ENCODE measurements at regions not wholly inside any gene's neighbourhood (a gene's known extent, or its start where the extent isn't known, plus 50 kb on each side); places are given as distances from the start of the nearest gene placed in this dataset.

DNA sequence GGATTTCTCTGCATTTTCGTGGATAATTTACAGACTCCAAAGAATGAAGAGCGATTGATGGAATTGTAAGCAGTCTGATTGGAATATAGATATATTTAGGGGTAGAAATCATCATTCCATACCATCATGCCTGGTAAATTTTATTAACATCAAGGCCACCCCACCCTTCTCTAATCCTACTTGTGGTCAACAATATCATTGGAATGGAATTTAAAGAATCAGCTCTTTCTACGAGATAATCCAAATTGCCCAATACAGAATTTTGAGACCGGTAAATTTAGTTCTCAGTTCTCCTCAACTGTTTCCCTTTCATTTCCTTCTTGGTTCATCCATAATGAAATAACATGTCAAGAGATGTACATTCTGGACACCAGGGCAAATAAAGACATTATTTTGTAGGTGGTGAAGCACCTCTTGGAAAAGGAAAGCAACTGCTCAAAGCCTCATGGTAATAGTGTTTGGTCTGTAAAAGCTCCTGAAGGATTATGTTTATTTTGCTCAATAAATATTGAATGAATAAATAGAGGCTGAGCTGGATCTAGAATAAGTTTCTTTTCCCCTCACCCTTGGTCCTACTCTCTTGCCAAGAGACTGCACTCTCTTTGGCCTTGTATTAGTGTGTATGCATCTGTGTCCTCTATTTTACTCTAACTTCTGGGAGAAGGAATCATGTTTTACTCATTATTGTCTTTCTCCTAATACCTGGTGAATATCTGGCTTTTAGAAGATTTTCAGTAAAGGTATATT lies 133.7 kb upstream of the BCL6 start:
- TF ChIP-seq, protein P1, sequence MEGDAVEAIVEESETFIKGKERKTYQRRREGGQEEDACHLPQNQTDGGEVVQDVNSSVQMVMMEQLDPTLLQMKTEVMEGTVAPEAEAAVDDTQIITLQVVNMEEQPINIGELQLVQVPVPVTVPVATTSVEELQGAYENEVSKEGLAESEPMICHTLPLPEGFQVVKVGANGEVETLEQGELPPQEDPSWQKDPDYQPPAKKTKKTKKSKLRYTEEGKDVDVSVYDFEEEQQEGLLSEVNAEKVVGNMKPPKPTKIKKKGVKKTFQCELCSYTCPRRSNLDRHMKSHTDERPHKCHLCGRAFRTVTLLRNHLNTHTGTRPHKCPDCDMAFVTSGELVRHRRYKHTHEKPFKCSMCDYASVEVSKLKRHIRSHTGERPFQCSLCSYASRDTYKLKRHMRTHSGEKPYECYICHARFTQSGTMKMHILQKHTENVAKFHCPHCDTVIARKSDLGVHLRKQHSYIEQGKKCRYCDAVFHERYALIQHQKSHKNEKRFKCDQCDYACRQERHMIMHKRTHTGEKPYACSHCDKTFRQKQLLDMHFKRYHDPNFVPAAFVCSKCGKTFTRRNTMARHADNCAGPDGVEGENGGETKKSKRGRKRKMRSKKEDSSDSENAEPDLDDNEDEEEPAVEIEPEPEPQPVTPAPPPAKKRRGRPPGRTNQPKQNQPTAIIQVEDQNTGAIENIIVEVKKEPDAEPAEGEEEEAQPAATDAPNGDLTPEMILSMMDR (IDR thresholded peaks at IDR 0.05; ENCODE audit: low read depth, low read length, poor library complexity, severe bottlenecking), result no peak
- no peak for TF ChIP-seq EZH2phosphoT487 (IDR thresholded peaks at IDR 0.05; ENCODE audit: borderline replicate concordance, low read length)
